H1 (cell line): ENCODE measurements at regions not wholly inside any gene's neighbourhood (a gene's known extent, or its start where the extent isn't known, plus 50 kb on each side); places are given as distances from the start of the nearest gene placed in this dataset.

ENCODE experiments used
- EGR1 ChIP-seq: IDR thresholded peaks from 2 replicates; pipeline ENCODE4 v1.6.1; 2011; ENCODE audit warnings: low read depth, low read length, borderline replicate concordance
- TF ChIP-seq, protein P1 (sequence below): IDR thresholded peaks from 2 replicates; pipeline ENCODE4 v1.6.1; 2012; ENCODE audit warnings: inconsistent platforms

GRCh38 chr16:62821824-62822223, 785.6 kb upstream of the CDH8 start:
- TF ChIP-seq, protein P1, sequence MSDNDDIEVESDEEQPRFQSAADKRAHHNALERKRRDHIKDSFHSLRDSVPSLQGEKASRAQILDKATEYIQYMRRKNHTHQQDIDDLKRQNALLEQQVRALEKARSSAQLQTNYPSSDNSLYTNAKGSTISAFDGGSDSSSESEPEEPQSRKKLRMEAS, result no peak
- no peak for TF ChIP-seq EGR1
